H1 (cell line): ENCODE measurements at regions not wholly inside any gene's neighbourhood (a gene's known extent, or its start where the extent isn't known, plus 50 kb on each side); places are given as distances from the start of the nearest gene placed in this dataset.

ENCODE experiments used
- CTCF ChIP-seq, 3 experiments: IDR thresholded peaks; 1 replicate in 2 of 3; 2 replicates in 1 of 3; pipeline versions ENCODE4 v1.5.1 to v1.6.1; 2011; ENCODE audit warnings: low read length in 3 of 3, mild to moderate bottlenecking in 3 of 3, inconsistent platforms in 2 of 3, low read depth in 1 of 3, moderate library complexity in 1 of 3; ENCODE audit not compliant: insufficient read depth in 1 of 3; ENCODE audit errors: control extremely low read depth in 1 of 3
- TEAD4 ChIP-seq: IDR thresholded peaks from 2 replicates; pipeline ENCODE4 v1.6.1; 2012; ENCODE audit warnings: low read depth, low read length, inconsistent platforms, mixed read lengths

GRCh38 chr17:33816036-33816435 lies 439.0 kb upstream of the CCL2 start (continued):
- TF ChIP-seq CTCF (IDR thresholded peaks at IDR 0.05; ENCODE audit: control extremely low read depth in 1 of 3, insufficient read depth in 1 of 3, low read depth in 1 of 3, low read length in 3 of 3) (no peak), TEAD4 (no peak)
- TF ChIP-seq, all 59 proteins: peak for 0
